Transverse colon (tissue), 4 donors: ENCODE measurements at regions not wholly inside any gene's neighbourhood (a gene's known extent, or its start where the extent isn't known, plus 50 kb on each side); places are given as distances from the start of the nearest gene placed in this dataset.
"Not testable (repeated sequence)": the region's sequence is repeated elsewhere in the genome, so short reads cannot be mapped to it uniquely, and the experiment has no call there.

Experiments used
- DNase-seq: peaks from one replicate; pipeline ENCODE4 v3.0.0-alpha.2; 2019
- H3K27ac ChIP-seq, 4 donors: fragments of 200-600 bp; sonication (generic); 2 replicates each; pipeline ENCODE4 v1.5.1; 2016 to 2018; ENCODE audit warnings: inconsistent platforms in 4 of 4
- H3K27me3 ChIP-seq: fragments of 200-600 bp; sonication (generic); 2 replicates; pipeline ENCODE4 v1.5.1; 2017; ENCODE audit warnings: inconsistent platforms
- H3K36me3 ChIP-seq, 4 donors: fragments of 200-600 bp; sonication (generic); 2 replicates each; pipeline ENCODE4 v1.5.1; 2017 to 2019; ENCODE audit warnings: inconsistent platforms in 4 of 4
- H3K4me1 ChIP-seq, 4 donors: fragments of 200-600 bp; sonication (generic); 2 replicates each; pipeline ENCODE4 v1.5.1; 2017 to 2020; ENCODE audit warnings: inconsistent platforms in 4 of 4
- H3K4me3 ChIP-seq, 4 donors: fragments of 200-600 bp; sonication (generic); 1 replicate in 1 of 4; 2 replicates in 3 of 4; pipeline versions ENCODE4 v1.5.1 to v1.6.1; 2017 to 2019; ENCODE audit warnings: inconsistent platforms in 4 of 4
- H3K9me3 ChIP-seq, 2 donors: fragments of 200-600 bp; sonication (generic); 2 replicates each; pipeline ENCODE4 v1.5.1; 2017 to 2019; ENCODE audit warnings: inconsistent platforms in 2 of 2
- EP300 ChIP-seq: sonication (generic); formaldehyde crosslinking; IDR thresholded peaks from one replicate; pipeline ENCODE4 v1.6.1; 2017; ENCODE audit warnings: antibody characterized with exemption, low read depth
- POLR2A ChIP-seq: fragments of 450-650 bp; IDR thresholded peaks from one replicate; pipeline ENCODE4 v1.6.1; 2016; ENCODE audit warnings: antibody characterized with exemption, mild to moderate bottlenecking, moderate library complexity
- POLR2AphosphoS5 ChIP-seq, 3 donors: sonication (generic); formaldehyde crosslinking; IDR thresholded peaks; one replicate each; pipeline ENCODE4 v1.6.1; 2016; ENCODE audit warnings: antibody characterized with exemption in 3 of 3
- WGBS, 2 donors: methylation state at CpG; one replicate each; pipeline ENCODE4 v1.1.5; 2018; ENCODE audit warnings: low coverage in 1 of 2; 5-methylcytosine and 5-hydroxymethylcytosine counted together
- in situ Hi-C, 4 donors: fragments of 200-750 bp; cut with MboI; loops; one replicate each; pipeline versions ENCODE4 v1.15.0 to v1.15.1; 2017; ENCODE audit warnings: low sequenced_read_pairs in 3 of 4, low pct_ligation_motif_present in 1 of 4, low pct_unique_long_range_greater_than_20kb in 1 of 4
- intact Hi-C: fragments of 100-400 bp; cut with DNase I; formaldehyde crosslinking; loops from one replicate; pipeline ENCODE4 v1.15.1; 2023; ENCODE audit warnings: low total_unique reads
- TF ChIP-seq, protein P1 (sequence below), 5 experiments: fragments of 200-600 bp in 3 of 5; fragments of 450-650 bp in 2 of 5; sonication (generic) in 3 of 5; IDR thresholded peaks; 1 replicate in 2 of 5; 2 replicates in 3 of 5; pipeline ENCODE4 v1.5.1; 2016 to 2017; ENCODE audit warnings: antibody characterized with exemption in 5 of 5, inconsistent platforms in 3 of 5, mild to moderate bottlenecking in 2 of 5, moderate library complexity in 1 of 5

DNA sequence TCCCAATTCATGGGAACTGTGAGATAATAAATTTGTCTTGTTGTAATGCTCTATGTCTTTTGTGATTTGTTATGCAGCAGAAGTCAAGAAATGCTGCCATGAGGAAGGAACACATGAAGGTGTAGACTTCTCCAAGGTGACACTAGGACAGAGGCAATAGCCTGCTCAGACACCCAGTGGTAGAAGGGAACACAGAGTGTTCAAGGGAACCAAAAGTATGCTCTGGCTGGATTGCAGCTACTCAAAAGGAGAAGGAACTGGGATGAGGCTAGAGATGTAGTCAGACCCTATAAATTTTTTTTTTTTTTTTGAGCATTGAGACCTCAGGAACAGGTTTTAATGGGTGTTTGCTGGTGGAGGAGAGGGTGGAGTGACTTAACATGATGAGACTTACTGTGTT is 232.5 kb downstream of the PARP8 start:
- H3K4me3 ChIP-seq: no peak overlapping the region
- H3K4me1 ChIP-seq: no peaks in the 10 kb centered on the region
- no peaks in the 10 kb centered on the region for H3K9me3 ChIP-seq
- no peaks in the 10 kb centered on the region for H3K27me3 ChIP-seq
- intact Hi-C loops: no loop called here
- no peak overlapping the region for H3K27ac ChIP-seq
- H3K36me3 ChIP-seq: no peaks in the 10 kb centered on the region
- TF ChIP-seq EP300 (no peak), POLR2A (no peak), POLR2AphosphoS5 (IDR thresholded peaks at IDR 0.05) (no peak)
- TF ChIP-seq, protein P1, sequence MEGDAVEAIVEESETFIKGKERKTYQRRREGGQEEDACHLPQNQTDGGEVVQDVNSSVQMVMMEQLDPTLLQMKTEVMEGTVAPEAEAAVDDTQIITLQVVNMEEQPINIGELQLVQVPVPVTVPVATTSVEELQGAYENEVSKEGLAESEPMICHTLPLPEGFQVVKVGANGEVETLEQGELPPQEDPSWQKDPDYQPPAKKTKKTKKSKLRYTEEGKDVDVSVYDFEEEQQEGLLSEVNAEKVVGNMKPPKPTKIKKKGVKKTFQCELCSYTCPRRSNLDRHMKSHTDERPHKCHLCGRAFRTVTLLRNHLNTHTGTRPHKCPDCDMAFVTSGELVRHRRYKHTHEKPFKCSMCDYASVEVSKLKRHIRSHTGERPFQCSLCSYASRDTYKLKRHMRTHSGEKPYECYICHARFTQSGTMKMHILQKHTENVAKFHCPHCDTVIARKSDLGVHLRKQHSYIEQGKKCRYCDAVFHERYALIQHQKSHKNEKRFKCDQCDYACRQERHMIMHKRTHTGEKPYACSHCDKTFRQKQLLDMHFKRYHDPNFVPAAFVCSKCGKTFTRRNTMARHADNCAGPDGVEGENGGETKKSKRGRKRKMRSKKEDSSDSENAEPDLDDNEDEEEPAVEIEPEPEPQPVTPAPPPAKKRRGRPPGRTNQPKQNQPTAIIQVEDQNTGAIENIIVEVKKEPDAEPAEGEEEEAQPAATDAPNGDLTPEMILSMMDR (IDR thresholded peaks at IDR 0.05): no peak
- in situ Hi-C loops: no loop called here
- no peak for DNase-seq

- no peaks in the 10 kb centered on the region for H3K36me3 ChIP-seq
- TF ChIP-seq POLR2A (no peak), POLR2AphosphoS5 (IDR thresholded peaks at IDR 0.05) (no peak), EP300 (no peak)
- TF ChIP-seq, protein P1 (IDR thresholded peaks at IDR 0.05): no peak
- H3K9me3 ChIP-seq: no peaks in the 10 kb centered on the region
- DNase-seq: no peak
- WGBS, 2 donors: 79 to 83% methylated on average over 3 of the region's 3 CpGs
- H3K27ac ChIP-seq: no peak overlapping the region
- in situ Hi-C loops (no loop called here), intact Hi-C loops (no loop called here)
- no peaks in the 10 kb centered on the region for H3K4me1 ChIP-seq
- H3K4me3 ChIP-seq: no peak overlapping the region
- H3K27me3 ChIP-seq: no peaks in the 10 kb centered on the region
Measured at GRCh38 chr5:50900952-50901510, 234.6 kb downstream of the PARP8 start.

DNA sequence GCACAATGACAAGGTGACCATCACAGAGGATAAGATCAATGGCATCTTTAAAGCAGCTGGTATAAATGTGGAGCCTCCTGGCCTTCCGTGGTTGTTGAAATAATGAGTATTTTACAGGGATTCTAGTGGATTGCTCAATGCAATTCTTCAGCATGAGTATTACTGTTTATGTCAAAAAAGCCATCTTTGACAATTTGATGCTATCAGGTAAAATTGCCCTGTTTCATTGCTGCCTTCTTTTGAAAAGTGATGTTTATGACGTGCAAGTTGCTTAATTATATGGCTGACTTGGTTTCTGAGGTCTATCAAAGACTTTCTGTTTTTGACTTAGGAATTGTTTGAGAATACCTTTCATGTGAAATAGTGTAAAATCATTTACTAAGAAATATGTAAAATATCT is 237.2 kb downstream of the PARP8 start:
- no peaks in the 10 kb centered on the region for H3K9me3 ChIP-seq
- no peaks in the 10 kb centered on the region for H3K4me1 ChIP-seq
- DNase-seq: no peak
- no peak overlapping the region for H3K27ac ChIP-seq
- intact Hi-C loops: no loop called here
- H3K4me3 ChIP-seq: no peak overlapping the region
- WGBS, 2 donors: 60 to 83% methylated on average over 1 to 2 of the region's 2 CpGs
- H3K27me3 ChIP-seq: no peaks in the 10 kb centered on the region
- TF ChIP-seq, protein P1 (IDR thresholded peaks at IDR 0.05): no peak
- TF ChIP-seq POLR2A: no peak
- TF ChIP-seq POLR2AphosphoS5 (IDR thresholded peaks at IDR 0.05): no peak
- no peak for TF ChIP-seq EP300
- no peaks in the 10 kb centered on the region for H3K36me3 ChIP-seq
- in situ Hi-C loops: no loop called here

- TF ChIP-seq POLR2A (no peak), POLR2AphosphoS5 (IDR thresholded peaks at IDR 0.05) (no peak), EP300 (no peak)
- TF ChIP-seq, protein P1 (IDR thresholded peaks at IDR 0.05): no peak
- H3K36me3 ChIP-seq: no peaks in the 10 kb centered on the region
- no peak overlapping the region for H3K4me3 ChIP-seq
- in situ Hi-C loops (no loop called here), intact Hi-C loops (no loop called here)
- WGBS, 2 donors: 48 to 65% methylated on average over 2 of the region's 2 CpGs
- no peak for DNase-seq
- H3K27me3 ChIP-seq: no peaks in the 10 kb centered on the region
- H3K27ac ChIP-seq: no peak overlapping the region
- no peaks in the 10 kb centered on the region for H3K4me1 ChIP-seq
- no peaks in the 10 kb centered on the region for H3K9me3 ChIP-seq
Measured at GRCh38 chr5:50905996-50906570, 239.6 kb downstream of the PARP8 start.

DNA sequence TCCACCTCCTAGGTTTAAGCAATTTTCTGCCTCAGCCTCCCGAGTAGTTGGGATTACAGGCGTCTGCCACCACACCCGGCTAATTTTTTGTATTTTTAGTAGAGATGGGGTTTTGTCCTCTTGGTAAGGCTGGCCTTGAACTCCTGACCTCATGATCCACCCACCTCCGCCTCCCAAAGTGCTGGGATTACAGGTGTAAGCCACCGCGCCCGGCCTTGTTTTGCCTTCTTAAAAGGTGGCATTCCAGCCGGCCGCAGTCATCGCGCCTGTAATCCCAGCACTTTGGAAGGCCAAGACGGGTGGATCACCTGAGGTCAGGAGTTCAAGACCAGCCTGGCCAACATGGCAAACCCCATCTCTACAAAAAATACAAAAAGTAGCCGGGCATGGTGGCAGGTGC is 253.7 kb downstream of the PARP8 start:
- intact Hi-C loops, H3K4me3 ChIP-seq, H3K9me3 ChIP-seq, in situ Hi-C loops, H3K27me3 ChIP-seq, H3K4me1 ChIP-seq, H3K27ac ChIP-seq, H3K36me3 ChIP-seq, DNase-seq: not testable (repeated sequence)
- 94 to 100% methylated on average over 3 to 13 of the region's 13 CpGs for WGBS, 2 donors
